GM18519 (cell line): ENCODE measurements at regions not wholly inside any gene's neighbourhood (a gene's known extent, or its start where the extent isn't known, plus 50 kb on each side); places are given as distances from the start of the nearest gene placed in this dataset.
A peak's percentile ranks its signal among the peaks of the same experiment; 100 is the strongest.

Experiments used
- ATAC-seq: cut with Tn5 transposase; IDR thresholded peaks from one replicate; pipeline ENCODE4 v1.9.1; 2021; ENCODE audit warnings: mild to moderate bottlenecking, moderate library complexity; ENCODE audit not compliant: unreplicated experiment, low FRiP score

- ATAC-seq: no peak
Observed at GRCh38 chr4:144901141-144901540, 196.9 kb downstream of the ANAPC10 start.

- peak; percentile 40 for ATAC-seq
Observed at GRCh38 chr4:144902614-144903013, 195.4 kb downstream of the ANAPC10 start.

GRCh38 chr4:144903953-144904711 lies 193.9 kb downstream of the ANAPC10 start:
- no peak for ATAC-seq

GRCh38 chr4:144905286-144905685 lies 192.7 kb downstream of the ANAPC10 start:
- no peak for ATAC-seq

GRCh38 chr4:144906181-144906925 lies 191.6 kb downstream of the ANAPC10 start:
- ATAC-seq: peak; percentile 57

GRCh38 chr4:144910723-144911122 lies 187.3 kb downstream of the ANAPC10 start:
- no peak for ATAC-seq
